Hepatocyte (in vitro differentiated cells): ENCODE measurements at regions not wholly inside any gene's neighbourhood (a gene's known extent, or its start where the extent isn't known, plus 50 kb on each side); places are given as distances from the start of the nearest gene placed in this dataset.

Source experiments
- DNase-seq: peaks from one replicate; pipeline ENCODE4 v3.0.0-alpha.2; 2016; ENCODE audit warnings: low spot score
- H2AFZ ChIP-seq: fragments of 200-600 bp; sonication (generic); 2 replicates; pipeline ENCODE4 v1.6.0; 2016; ENCODE audit warnings: antibody characterized with exemption, mild to moderate bottlenecking
- H3K27ac ChIP-seq: fragments of 200-600 bp; sonication (generic); 2 replicates; pipeline ENCODE4 v1.5.1; 2016; ENCODE audit warnings: mild to moderate bottlenecking
- H3K27me3 ChIP-seq: fragments of 200-600 bp; sonication (generic); 2 replicates; pipeline ENCODE4 v1.6.1; 2016
- H3K36me3 ChIP-seq: fragments of 200-600 bp; sonication (generic); replicated peaks from 2 replicates; pipeline ENCODE4 v1.5.1; 2016; ENCODE audit warnings: low read depth; ENCODE audit not compliant: insufficient read depth
- H3K4me1 ChIP-seq: fragments of 200-600 bp; sonication (generic); 2 replicates; pipeline ENCODE4 v1.5.1; 2016; ENCODE audit warnings: mild to moderate bottlenecking, moderate library complexity; ENCODE audit not compliant: insufficient read depth
- H3K4me2 ChIP-seq: fragments of 200-600 bp; sonication (generic); 2 replicates; pipeline ENCODE4 v1.6.0; 2016
- H3K4me3 ChIP-seq: fragments of 200-600 bp; sonication (generic); 2 replicates; pipeline ENCODE4 v1.5.1; 2016; ENCODE audit warnings: mild to moderate bottlenecking
- H3K79me2 ChIP-seq: fragments of 200-600 bp; sonication (generic); 2 replicates; pipeline ENCODE4 v1.6.0; 2017; ENCODE audit warnings: mild to moderate bottlenecking
- H3K9me2 ChIP-seq: fragments of 200-600 bp; sonication (generic); replicated peaks from 2 replicates; pipeline ENCODE4 v1.6.0; 2017; ENCODE audit warnings: mild to moderate bottlenecking; ENCODE audit not compliant: insufficient read depth
- H3K9me3 ChIP-seq: fragments of 200-600 bp; sonication (generic); 2 replicates; pipeline ENCODE4 v1.5.1; 2016; ENCODE audit warnings: low read depth, mild to moderate bottlenecking
- H4K20me1 ChIP-seq: fragments of 200-600 bp; sonication (generic); 2 replicates; pipeline ENCODE4 v1.6.0; 2016; ENCODE audit warnings: mild to moderate bottlenecking; ENCODE audit not compliant: insufficient read depth, poor library complexity, severe bottlenecking
- EZH2 ChIP-seq: fragments of 200-600 bp; sonication (generic); IDR thresholded peaks from 2 replicates; pipeline ENCODE4 v1.6.1; 2016; ENCODE audit warnings: antibody characterized with exemption, mild to moderate bottlenecking, borderline replicate concordance
- EZH2phosphoT487 ChIP-seq: fragments of 200-600 bp; sonication (generic); IDR thresholded peaks from one replicate; pipeline ENCODE4 v1.6.1; 2018; ENCODE audit warnings: antibody characterized with exemption, mild to moderate bottlenecking, low read depth, moderate library complexity; ENCODE audit not compliant: unreplicated experiment, severe bottlenecking
- WGBS: methylation state at CpG from one replicate; pipeline ENCODE4 v1.1.6; 2016; ENCODE audit warnings: low lambda C conversion rate; ENCODE audit errors: missing lambda C conversion rate; 5-methylcytosine and 5-hydroxymethylcytosine counted together
- TF ChIP-seq, protein P1 (sequence below): fragments of 200-600 bp; sonication (generic); IDR thresholded peaks from 2 replicates; pipeline ENCODE4 v1.5.1; 2016; ENCODE audit warnings: antibody characterized with exemption, mild to moderate bottlenecking; ENCODE audit not compliant: poor library complexity

DNA sequence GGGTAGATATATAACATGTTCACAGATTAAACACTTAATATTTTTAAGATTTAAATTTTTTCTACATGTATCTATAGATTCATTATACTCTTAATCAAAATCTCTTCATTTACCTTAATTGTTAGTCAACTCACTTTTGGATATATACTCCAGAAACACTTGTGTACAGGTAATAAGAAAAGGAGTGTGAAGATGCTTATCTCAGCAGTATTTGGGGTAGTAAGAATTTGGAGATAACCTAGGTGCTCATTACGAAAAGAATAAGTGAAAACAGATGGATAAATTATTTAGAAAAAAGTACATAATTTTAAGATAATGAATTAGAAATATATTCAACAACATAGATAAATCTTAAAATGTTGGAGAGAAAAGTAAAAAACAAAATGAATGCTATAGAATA is 226.5 kb upstream of the PLSCR5 start:
- TF ChIP-seq, protein P1, sequence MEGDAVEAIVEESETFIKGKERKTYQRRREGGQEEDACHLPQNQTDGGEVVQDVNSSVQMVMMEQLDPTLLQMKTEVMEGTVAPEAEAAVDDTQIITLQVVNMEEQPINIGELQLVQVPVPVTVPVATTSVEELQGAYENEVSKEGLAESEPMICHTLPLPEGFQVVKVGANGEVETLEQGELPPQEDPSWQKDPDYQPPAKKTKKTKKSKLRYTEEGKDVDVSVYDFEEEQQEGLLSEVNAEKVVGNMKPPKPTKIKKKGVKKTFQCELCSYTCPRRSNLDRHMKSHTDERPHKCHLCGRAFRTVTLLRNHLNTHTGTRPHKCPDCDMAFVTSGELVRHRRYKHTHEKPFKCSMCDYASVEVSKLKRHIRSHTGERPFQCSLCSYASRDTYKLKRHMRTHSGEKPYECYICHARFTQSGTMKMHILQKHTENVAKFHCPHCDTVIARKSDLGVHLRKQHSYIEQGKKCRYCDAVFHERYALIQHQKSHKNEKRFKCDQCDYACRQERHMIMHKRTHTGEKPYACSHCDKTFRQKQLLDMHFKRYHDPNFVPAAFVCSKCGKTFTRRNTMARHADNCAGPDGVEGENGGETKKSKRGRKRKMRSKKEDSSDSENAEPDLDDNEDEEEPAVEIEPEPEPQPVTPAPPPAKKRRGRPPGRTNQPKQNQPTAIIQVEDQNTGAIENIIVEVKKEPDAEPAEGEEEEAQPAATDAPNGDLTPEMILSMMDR: no peak
- TF ChIP-seq EZH2phosphoT487: no peak
- no peak for TF ChIP-seq EZH2
- no peaks in the 10 kb centered on the region for H3K4me1 ChIP-seq
- no peaks in the 10 kb centered on the region for H3K27me3 ChIP-seq
- no peak overlapping the region for H3K27ac ChIP-seq
- WGBS: 93% methylated on average over 1 of the region's 1 CpG
- no peaks in the 10 kb centered on the region for H4K20me1 ChIP-seq
- no peaks in the 10 kb centered on the region for H3K79me2 ChIP-seq
- H3K9me2 ChIP-seq: no peaks in the 10 kb centered on the region
- H2AFZ ChIP-seq: no peak overlapping the region
- no peak overlapping the region for H3K4me3 ChIP-seq
- DNase-seq: no peak
- no peaks in the 10 kb centered on the region for H3K36me3 ChIP-seq
- H3K9me3 ChIP-seq: no peaks in the 10 kb centered on the region
- H3K4me2 ChIP-seq: no peak overlapping the region

DNA sequence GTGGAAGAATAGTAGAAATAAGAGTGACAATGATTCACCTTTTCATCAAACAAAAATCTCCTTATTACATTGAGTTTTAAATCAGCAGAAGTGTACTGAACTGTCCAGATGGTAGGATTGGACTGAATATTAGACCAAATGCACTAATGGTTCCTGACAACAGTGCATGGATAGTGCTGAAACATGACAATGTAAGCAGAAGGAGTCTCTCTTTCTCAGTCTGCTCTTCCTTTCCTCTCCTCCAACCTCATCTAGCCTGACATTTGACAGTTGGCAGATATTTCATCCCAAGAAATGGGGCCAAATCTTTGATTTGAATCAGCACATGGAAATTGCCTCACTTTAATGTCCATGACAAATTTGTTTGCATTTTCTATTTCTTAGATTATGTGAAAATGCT is 225.1 kb upstream of the PLSCR5 start:
- no peaks in the 10 kb centered on the region for H3K27me3 ChIP-seq
- H4K20me1 ChIP-seq: no peaks in the 10 kb centered on the region
- H2AFZ ChIP-seq: no peak overlapping the region
- TF ChIP-seq, protein P1: no peak
- TF ChIP-seq EZH2phosphoT487: no peak
- TF ChIP-seq EZH2: no peak
- no peak overlapping the region for H3K27ac ChIP-seq
- DNase-seq: no peak
- no peaks in the 10 kb centered on the region for H3K79me2 ChIP-seq
- H3K9me2 ChIP-seq: no peaks in the 10 kb centered on the region
- no peaks in the 10 kb centered on the region for H3K36me3 ChIP-seq
- no peak overlapping the region for H3K4me3 ChIP-seq
- no peaks in the 10 kb centered on the region for H3K4me1 ChIP-seq
- no peak overlapping the region for H3K4me2 ChIP-seq
- H3K9me3 ChIP-seq: no peaks in the 10 kb centered on the region

DNA sequence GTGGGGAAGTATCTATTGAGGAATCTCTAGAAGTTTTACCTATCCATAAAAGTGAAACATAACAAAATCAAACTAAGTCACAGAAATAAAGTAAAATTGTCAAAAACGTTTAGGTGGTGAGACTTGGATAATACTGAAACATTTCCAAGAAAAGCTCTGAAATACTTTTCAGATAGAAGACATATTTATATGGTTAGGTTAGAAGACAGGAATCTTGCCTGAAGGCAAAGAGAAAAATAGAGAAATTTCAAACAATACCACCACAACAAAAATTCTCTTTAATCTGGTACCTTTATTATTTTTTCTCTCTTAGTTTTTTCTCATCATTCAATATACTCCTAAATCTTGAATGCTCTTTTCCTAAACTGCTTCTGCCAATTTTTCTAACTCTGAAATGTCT is 222.7 kb upstream of the PLSCR5 start:
- no peaks in the 10 kb centered on the region for H3K36me3 ChIP-seq
- H2AFZ ChIP-seq: no peak overlapping the region
- TF ChIP-seq EZH2phosphoT487: no peak
- TF ChIP-seq, protein P1: no peak
- TF ChIP-seq EZH2: no peak
- no peak overlapping the region for H3K27ac ChIP-seq
- no peaks in the 10 kb centered on the region for H3K79me2 ChIP-seq
- H3K27me3 ChIP-seq: no peaks in the 10 kb centered on the region
- no peak overlapping the region for H3K4me3 ChIP-seq
- H4K20me1 ChIP-seq: no peaks in the 10 kb centered on the region
- H3K4me1 ChIP-seq: no peaks in the 10 kb centered on the region
- no peaks in the 10 kb centered on the region for H3K9me3 ChIP-seq
- WGBS: 30% methylated on average over 1 of the region's 1 CpG
- H3K9me2 ChIP-seq: no peaks in the 10 kb centered on the region
- no peak for DNase-seq
- no peak overlapping the region for H3K4me2 ChIP-seq

DNA sequence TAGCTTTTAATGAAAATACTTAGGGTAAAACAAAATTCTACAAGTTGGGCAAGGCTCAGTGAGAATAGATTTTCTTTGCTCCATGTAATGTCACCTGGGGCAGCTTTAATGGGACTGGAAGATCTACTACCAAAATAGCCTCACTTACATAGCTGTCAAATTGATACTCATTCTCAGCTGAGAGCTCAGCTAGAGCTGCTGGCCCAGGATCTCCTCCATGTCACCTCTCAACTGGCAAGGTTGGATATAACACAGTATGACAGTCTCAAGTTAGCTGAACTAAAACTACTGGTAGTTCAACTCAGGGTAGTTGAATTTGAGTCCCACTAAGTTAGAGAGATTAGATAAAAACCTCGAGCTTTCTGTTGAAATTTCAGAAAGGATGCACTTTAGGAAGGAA is 218.5 kb upstream of the PLSCR5 start:
- 70% methylated on average over 1 of the region's 1 CpG for WGBS

More for the DNA sequence above, 218.5 kb upstream of the PLSCR5 start:
- H3K9me2 ChIP-seq: no peaks in the 10 kb centered on the region
- no peaks in the 10 kb centered on the region for H3K27me3 ChIP-seq
- H3K27ac ChIP-seq: no peak overlapping the region
- H4K20me1 ChIP-seq: no peaks in the 10 kb centered on the region
- TF ChIP-seq EZH2phosphoT487: no peak
- TF ChIP-seq, protein P1: no peak
- no peak for TF ChIP-seq EZH2
- H3K4me3 ChIP-seq: no peak overlapping the region
- H3K36me3 ChIP-seq: no peaks in the 10 kb centered on the region
- no peak for DNase-seq
- no peak overlapping the region for H3K4me2 ChIP-seq
- H3K9me3 ChIP-seq: no peaks in the 10 kb centered on the region
- no peaks in the 10 kb centered on the region for H3K79me2 ChIP-seq
- no peak overlapping the region for H2AFZ ChIP-seq
- no peaks in the 10 kb centered on the region for H3K4me1 ChIP-seq
